Fibroblast of pulmonary artery (primary cell): ENCODE measurements at regions not wholly inside any gene's neighbourhood (a gene's known extent, or its start where the extent isn't known, plus 50 kb on each side); places are given as distances from the start of the nearest gene placed in this dataset.
A peak's percentile ranks its signal among the peaks of the same experiment; 100 is the strongest.

Experiments used
- DNase-seq: peaks from one replicate; pipeline ENCODE4 v3.0.0-alpha.2; 2010; ENCODE audit warnings: low read depth
- H3K4me3 ChIP-seq: replicated peaks from 2 replicates; pipeline ENCODE4 v1.5.1; 2011; ENCODE audit warnings: low read depth, mild to moderate bottlenecking, control low read depth, low read length, moderate library complexity
- TF ChIP-seq, protein P1 (sequence below): IDR thresholded peaks from 2 replicates; pipeline ENCODE4 v1.5.1; 2011; ENCODE audit warnings: mild to moderate bottlenecking, control low read depth, low read length, inconsistent platforms; ENCODE audit errors: missing control alignments

- no peak overlapping the region for H3K4me3 ChIP-seq
- no peak for DNase-seq
- TF ChIP-seq, protein P1, sequence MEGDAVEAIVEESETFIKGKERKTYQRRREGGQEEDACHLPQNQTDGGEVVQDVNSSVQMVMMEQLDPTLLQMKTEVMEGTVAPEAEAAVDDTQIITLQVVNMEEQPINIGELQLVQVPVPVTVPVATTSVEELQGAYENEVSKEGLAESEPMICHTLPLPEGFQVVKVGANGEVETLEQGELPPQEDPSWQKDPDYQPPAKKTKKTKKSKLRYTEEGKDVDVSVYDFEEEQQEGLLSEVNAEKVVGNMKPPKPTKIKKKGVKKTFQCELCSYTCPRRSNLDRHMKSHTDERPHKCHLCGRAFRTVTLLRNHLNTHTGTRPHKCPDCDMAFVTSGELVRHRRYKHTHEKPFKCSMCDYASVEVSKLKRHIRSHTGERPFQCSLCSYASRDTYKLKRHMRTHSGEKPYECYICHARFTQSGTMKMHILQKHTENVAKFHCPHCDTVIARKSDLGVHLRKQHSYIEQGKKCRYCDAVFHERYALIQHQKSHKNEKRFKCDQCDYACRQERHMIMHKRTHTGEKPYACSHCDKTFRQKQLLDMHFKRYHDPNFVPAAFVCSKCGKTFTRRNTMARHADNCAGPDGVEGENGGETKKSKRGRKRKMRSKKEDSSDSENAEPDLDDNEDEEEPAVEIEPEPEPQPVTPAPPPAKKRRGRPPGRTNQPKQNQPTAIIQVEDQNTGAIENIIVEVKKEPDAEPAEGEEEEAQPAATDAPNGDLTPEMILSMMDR, result no peak
These were observed 361.6 kb downstream of the TDRD3 start for GRCh38 chr13:60758637-60759036.

- TF ChIP-seq, protein P1, result no peak
- DNase-seq, result no peak
- H3K4me3 ChIP-seq, result no peak overlapping the region
These were observed 360.6 kb downstream of the TDRD3 start for GRCh38 chr13:60757501-60758215.

GRCh38 chr13:60756306-60756705, 359.3 kb downstream of the TDRD3 start:
- TF ChIP-seq, protein P1, result no peak
- H3K4me3 ChIP-seq, result no peak overlapping the region
- DNase-seq, result peak; percentile 31

DNA sequence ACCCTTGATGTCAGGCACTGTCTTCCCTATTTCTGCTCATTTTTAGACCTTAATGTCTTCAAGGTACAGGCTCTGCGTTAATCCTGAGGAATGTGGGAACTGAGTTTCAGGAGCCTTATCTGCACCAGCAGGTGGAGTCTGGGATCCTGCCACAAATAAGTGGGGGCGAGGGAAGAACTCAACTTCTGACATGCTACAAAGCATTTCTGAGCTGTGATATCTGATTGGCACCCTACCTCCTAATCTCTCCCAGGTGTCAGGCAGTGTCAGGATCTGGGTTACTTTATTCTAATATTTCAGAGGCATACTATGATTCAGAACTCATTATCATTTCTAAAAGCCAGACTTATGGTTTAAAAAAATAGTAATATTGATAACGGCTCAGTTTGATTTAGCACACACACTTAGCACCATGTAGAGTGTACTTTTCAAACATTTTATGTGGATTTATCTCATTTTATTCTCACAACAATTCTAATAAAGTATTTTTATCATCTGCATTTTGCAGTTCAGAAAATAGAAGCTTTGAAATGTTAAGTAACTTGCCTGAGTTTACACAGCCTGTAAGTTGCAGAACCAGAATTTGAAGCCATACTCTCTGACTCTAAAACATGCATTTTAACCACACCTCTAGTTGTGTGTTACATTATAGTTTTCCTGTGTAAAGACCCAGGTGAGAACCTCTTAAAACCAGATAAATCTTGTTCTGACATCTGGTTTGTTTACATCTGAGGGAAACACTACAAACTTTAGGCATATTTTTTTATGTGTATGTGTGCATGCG, 358.6 kb downstream of the TDRD3 start:
- TF ChIP-seq, protein P1, result no peak
- DNase-seq, result no peak
- no peak overlapping the region for H3K4me3 ChIP-seq

DNA sequence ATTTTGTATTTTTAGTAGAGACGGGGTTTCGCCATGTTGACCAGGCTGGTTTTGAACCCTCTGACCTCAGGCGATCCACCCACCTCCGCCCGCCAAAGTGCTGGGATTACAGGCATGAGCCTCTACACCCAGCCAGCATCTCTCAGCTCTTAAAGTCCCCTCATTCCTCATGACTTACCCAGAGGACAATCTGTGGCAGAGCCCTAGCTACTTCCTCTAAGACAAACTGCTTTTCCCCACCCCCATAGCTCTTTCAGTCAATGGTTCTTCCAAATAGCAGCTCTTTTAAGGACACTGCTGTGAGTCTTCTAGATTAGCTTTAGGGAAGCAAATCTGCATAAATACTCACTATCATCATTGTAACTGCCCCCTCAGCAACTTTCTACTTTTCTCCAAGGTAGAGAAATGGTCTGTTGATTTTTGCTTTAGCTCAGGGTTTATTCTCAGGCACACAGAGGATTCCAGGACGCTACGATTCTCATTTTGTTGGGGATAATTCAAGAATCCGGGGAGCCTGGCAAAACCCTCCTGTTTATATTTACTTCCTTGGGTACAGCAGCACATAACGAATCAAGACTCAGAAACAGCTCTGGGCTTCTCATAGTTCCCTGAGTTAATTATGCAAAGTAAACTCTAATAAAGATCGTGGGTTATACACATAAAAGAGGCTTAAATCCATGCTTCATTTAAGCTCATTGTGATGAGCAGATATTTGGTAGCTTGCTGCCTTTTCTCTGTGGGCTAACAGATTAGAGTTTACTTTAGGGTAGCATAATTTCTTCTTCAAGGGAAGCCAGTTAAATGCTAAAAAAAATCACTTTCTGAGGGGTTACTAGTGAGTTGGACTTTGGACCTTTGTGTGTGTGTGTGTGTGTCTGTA, 357.4 kb downstream of the TDRD3 start:
- no peak for DNase-seq
- TF ChIP-seq, protein P1, result no peak
- no peak overlapping the region for H3K4me3 ChIP-seq

DNA sequence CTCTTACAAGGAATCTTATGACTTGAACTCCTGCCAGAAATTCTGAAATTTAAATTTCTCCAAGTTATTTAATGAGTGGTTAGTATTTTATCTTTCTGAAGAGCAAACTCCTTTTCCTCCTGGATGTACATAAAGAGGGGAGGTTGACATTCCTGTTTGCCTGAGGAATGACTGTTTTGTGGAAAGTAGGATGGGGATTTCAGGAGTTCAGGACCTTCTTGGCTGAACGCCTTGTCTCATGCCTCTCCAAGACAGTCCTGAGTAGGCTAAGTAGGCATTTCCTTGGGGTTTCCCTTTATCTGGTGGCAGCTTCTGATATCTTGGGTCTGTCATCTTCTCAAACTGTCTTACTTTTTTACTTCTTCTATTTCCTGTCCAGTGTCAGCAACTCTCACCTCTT, 356.6 kb downstream of the TDRD3 start:
- no peak overlapping the region for H3K4me3 ChIP-seq
- TF ChIP-seq, protein P1, result no peak
- no peak for DNase-seq
